Ishikawa (cell line): ENCODE measurements at regions not wholly inside any gene's neighbourhood (a gene's known extent, or its start where the extent isn't known, plus 50 kb on each side); places are given as distances from the start of the nearest gene placed in this dataset.

Experiments
- CEBPB ChIP-seq: IDR thresholded peaks from 2 replicates; pipeline ENCODE4 v1.6.1; 2012
- CREB1 ChIP-seq: IDR thresholded peaks from 2 replicates; pipeline ENCODE4 v1.6.1; 2012; ENCODE audit warnings: low read depth
- EGR1 ChIP-seq: IDR thresholded peaks from 2 replicates; pipeline ENCODE4 v1.6.1; 2012
- EP300 ChIP-seq: IDR thresholded peaks from 2 replicates; pipeline ENCODE4 v1.6.1; 2012; ENCODE audit warnings: borderline replicate concordance
- FOXM1 ChIP-seq: IDR thresholded peaks from 2 replicates; pipeline ENCODE4 v1.6.1; 2012; ENCODE audit warnings: low read depth, borderline replicate concordance
- NFIC ChIP-seq: IDR thresholded peaks from 2 replicates; pipeline ENCODE4 v1.6.1; 2012
- RAD21 ChIP-seq: IDR thresholded peaks from 2 replicates; pipeline ENCODE4 v1.6.1; 2012; ENCODE audit warnings: low read depth
- REST ChIP-seq: IDR thresholded peaks from 2 replicates; pipeline ENCODE4 v1.6.1; 2012; ENCODE audit warnings: low read depth, mild to moderate bottlenecking
- TAF1 ChIP-seq: IDR thresholded peaks from 2 replicates; pipeline ENCODE4 v1.6.1; 2012; ENCODE audit warnings: low read depth, mild to moderate bottlenecking
- TCF12 ChIP-seq: IDR thresholded peaks from 2 replicates; pipeline ENCODE4 v1.6.1; 2012; ENCODE audit warnings: low read depth
- TEAD4 ChIP-seq: IDR thresholded peaks from 2 replicates; pipeline ENCODE4 v1.6.1; 2012
- USF1 ChIP-seq: IDR thresholded peaks from 2 replicates; pipeline ENCODE4 v1.6.1; 2012
- YY1 ChIP-seq: IDR thresholded peaks from 2 replicates; pipeline ENCODE4 v1.6.1; 2012; ENCODE audit warnings: low read depth
- ZBTB7A ChIP-seq: IDR thresholded peaks from 2 replicates; pipeline ENCODE4 v1.6.1; 2012; ENCODE audit warnings: low read depth
- TF ChIP-seq, protein P1 (sequence below): IDR thresholded peaks from 2 replicates; pipeline ENCODE4 v1.6.1; 2012

- TF ChIP-seq TEAD4 = no peak
- TF ChIP-seq CEBPB = no peak
- TF ChIP-seq NFIC = no peak
- no peak for TF ChIP-seq FOXM1
- TF ChIP-seq YY1 = no peak
Observed at GRCh38 chr2:147076634-147077033, 768.2 kb upstream of the ACVR2A start.

DNA sequence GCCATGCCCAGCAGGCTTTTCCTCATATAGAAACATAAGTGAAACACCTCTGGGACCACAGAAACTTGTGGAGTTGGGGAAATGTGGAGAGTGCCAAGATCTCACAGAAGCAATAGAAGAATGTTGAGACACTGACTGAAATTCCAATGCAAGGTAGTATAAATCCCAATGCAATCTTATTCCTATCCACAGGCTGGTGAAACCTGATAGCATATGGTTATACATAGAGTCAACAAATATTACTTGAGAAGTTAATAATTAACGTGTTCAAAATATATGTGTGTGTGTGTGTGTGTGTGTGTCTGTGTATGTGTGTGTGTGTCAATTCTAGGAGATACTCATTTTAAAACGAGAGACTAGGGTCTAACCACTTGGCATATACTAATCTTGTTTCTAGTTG is 776.8 kb upstream of the ACVR2A start:
- TF ChIP-seq FOXM1 = no peak

DNA sequence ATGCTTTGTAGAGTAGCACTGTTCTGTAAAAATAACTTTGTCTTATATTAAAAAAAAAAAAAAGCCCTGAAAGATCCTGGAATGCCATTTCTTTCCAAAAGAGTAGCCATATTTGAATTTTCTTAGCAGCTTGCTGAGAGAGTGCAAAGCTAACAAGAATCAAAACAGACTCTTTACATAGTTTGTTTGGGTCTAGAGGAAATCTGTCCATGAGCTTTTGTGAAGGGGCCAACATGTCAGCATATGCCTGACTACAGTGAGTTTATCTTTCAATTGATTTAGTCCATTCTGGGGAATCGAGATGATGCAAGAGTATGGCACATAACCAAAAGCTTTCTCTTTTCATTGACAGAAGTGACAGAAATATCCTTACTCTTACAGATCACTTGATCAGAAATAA is 777.7 kb upstream of the ACVR2A start:
- TF ChIP-seq, protein P1, sequence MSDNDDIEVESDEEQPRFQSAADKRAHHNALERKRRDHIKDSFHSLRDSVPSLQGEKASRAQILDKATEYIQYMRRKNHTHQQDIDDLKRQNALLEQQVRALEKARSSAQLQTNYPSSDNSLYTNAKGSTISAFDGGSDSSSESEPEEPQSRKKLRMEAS = no peak

GRCh38 chr2:147062073-147062472 is 782.8 kb upstream of the ACVR2A start:
- TF ChIP-seq USF1 (no peak), RAD21 (no peak), EGR1 (no peak), YY1 (no peak)

- TF ChIP-seq NFIC (no peak), REST (no peak), EP300 (no peak), YY1 (no peak), ZBTB7A (no peak), TCF12 (no peak), USF1 (no peak), FOXM1 (no peak), TAF1 (no peak), CEBPB (no peak), EGR1 (no peak), TEAD4 (no peak)
- TF ChIP-seq, protein P1 = no peak
Observed at GRCh38 chr2:147061269-147061668, 783.6 kb upstream of the ACVR2A start.

GRCh38 chr2:147057892-147058490 is 786.8 kb upstream of the ACVR2A start:
- TF ChIP-seq, protein P1 = no peak
- no peak for TF ChIP-seq TEAD4
- TF ChIP-seq FOXM1 = no peak
- TF ChIP-seq ZBTB7A = no peak
- TF ChIP-seq NFIC = no peak
- no peak for TF ChIP-seq TAF1
- TF ChIP-seq EP300 = no peak
- no peak for TF ChIP-seq RAD21
- no peak for TF ChIP-seq USF1
- no peak for TF ChIP-seq TCF12
- no peak for TF ChIP-seq REST
- no peak for TF ChIP-seq YY1
- no peak for TF ChIP-seq CREB1
- TF ChIP-seq CEBPB = no peak
- no peak for TF ChIP-seq EGR1
